A549 (cell line): ENCODE measurements at regions not wholly inside any gene's neighbourhood (a gene's known extent, or its start where the extent isn't known, plus 50 kb on each side); places are given as distances from the start of the nearest gene placed in this dataset.

Experiments used
- BHLHE40 ChIP-seq: IDR thresholded peaks from 2 replicates; pipeline ENCODE4 v1.6.1; 2012; ENCODE audit warnings: low read depth, low read length, inconsistent platforms
- CHD2 ChIP-seq: fragments of 150-350 bp; IDR thresholded peaks from 2 replicates; pipeline ENCODE4 v1.6.1; 2014; ENCODE audit warnings: low read length; ENCODE audit not compliant: partially characterized antibody
- HOXA7 ChIP-seq: fragments of 250-450 bp; sonication (Bioruptor Pico); IDR thresholded peaks from 2 replicates; pipeline ENCODE4 v1.5.0; 2020; ENCODE audit warnings: mild to moderate bottlenecking, moderate library complexity
- JUN ChIP-seq, 2 experiments: fragments of >200 bp; sonication (Bioruptor Twin); formaldehyde crosslinking; IDR thresholded peaks; 2 replicates in 1 of 2; 3 replicates in 1 of 2; pipeline ENCODE4 v1.6.1; 2016 to 2017
- MAFK ChIP-seq: fragments of 450-650 bp; IDR thresholded peaks from 2 replicates; pipeline ENCODE4 v1.6.1; 2014; ENCODE audit not compliant: partially characterized antibody
- MAX ChIP-seq: IDR thresholded peaks from 2 replicates; pipeline ENCODE4 v1.6.1; 2012
- MYC ChIP-seq: IDR thresholded peaks from 2 replicates; pipeline ENCODE4 v1.6.1; 2012; ENCODE audit warnings: mild to moderate bottlenecking, inconsistent platforms, low read length, improper control_type of control experiment, borderline replicate concordance
- POLR2A ChIP-seq: IDR thresholded peaks from 2 replicates; pipeline ENCODE4 v1.6.1; 2012; ENCODE audit warnings: mild to moderate bottlenecking, low read length
- RAD21 ChIP-seq, 2 experiments: fragments of >200 bp in 1 of 2; sonication (Bioruptor Twin) in 1 of 2; formaldehyde crosslinking in 1 of 2; IDR thresholded peaks in 1 of 2; conservative IDR thresholded peaks in 1 of 2; 2 replicates in 1 of 2; 3 replicates in 1 of 2; pipeline ENCODE4 v1.6.1; 2012 to 2018; ENCODE audit warnings: inconsistent platforms in 1 of 2
- SMC3 ChIP-seq: fragments of >200 bp; sonication (Bioruptor Twin); formaldehyde crosslinking; IDR thresholded peaks from 3 replicates; pipeline ENCODE4 v1.6.1; 2018; ENCODE audit warnings: inconsistent platforms
- TF ChIP-seq, protein P1 (sequence below): fragments of 200-600 bp; sonication (generic); IDR thresholded peaks from 2 replicates; pipeline ENCODE4 v1.6.1; 2016; ENCODE audit warnings: antibody characterized with exemption, mild to moderate bottlenecking, moderate library complexity
- TF ChIP-seq, protein P2 (sequence below): fragments of >200 bp; sonication (Bioruptor Twin); formaldehyde crosslinking; IDR thresholded peaks from 3 replicates; pipeline ENCODE4 v1.5.1; 2016

GRCh38 chr22:49571326-49571725 lies 256.3 kb downstream of the BRD1 start:
- TF ChIP-seq, protein P1, sequence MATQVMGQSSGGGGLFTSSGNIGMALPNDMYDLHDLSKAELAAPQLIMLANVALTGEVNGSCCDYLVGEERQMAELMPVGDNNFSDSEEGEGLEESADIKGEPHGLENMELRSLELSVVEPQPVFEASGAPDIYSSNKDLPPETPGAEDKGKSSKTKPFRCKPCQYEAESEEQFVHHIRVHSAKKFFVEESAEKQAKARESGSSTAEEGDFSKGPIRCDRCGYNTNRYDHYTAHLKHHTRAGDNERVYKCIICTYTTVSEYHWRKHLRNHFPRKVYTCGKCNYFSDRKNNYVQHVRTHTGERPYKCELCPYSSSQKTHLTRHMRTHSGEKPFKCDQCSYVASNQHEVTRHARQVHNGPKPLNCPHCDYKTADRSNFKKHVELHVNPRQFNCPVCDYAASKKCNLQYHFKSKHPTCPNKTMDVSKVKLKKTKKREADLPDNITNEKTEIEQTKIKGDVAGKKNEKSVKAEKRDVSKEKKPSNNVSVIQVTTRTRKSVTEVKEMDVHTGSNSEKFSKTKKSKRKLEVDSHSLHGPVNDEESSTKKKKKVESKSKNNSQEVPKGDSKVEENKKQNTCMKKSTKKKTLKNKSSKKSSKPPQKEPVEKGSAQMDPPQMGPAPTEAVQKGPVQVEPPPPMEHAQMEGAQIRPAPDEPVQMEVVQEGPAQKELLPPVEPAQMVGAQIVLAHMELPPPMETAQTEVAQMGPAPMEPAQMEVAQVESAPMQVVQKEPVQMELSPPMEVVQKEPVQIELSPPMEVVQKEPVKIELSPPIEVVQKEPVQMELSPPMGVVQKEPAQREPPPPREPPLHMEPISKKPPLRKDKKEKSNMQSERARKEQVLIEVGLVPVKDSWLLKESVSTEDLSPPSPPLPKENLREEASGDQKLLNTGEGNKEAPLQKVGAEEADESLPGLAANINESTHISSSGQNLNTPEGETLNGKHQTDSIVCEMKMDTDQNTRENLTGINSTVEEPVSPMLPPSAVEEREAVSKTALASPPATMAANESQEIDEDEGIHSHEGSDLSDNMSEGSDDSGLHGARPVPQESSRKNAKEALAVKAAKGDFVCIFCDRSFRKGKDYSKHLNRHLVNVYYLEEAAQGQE: no peak
- TF ChIP-seq, protein P2, sequence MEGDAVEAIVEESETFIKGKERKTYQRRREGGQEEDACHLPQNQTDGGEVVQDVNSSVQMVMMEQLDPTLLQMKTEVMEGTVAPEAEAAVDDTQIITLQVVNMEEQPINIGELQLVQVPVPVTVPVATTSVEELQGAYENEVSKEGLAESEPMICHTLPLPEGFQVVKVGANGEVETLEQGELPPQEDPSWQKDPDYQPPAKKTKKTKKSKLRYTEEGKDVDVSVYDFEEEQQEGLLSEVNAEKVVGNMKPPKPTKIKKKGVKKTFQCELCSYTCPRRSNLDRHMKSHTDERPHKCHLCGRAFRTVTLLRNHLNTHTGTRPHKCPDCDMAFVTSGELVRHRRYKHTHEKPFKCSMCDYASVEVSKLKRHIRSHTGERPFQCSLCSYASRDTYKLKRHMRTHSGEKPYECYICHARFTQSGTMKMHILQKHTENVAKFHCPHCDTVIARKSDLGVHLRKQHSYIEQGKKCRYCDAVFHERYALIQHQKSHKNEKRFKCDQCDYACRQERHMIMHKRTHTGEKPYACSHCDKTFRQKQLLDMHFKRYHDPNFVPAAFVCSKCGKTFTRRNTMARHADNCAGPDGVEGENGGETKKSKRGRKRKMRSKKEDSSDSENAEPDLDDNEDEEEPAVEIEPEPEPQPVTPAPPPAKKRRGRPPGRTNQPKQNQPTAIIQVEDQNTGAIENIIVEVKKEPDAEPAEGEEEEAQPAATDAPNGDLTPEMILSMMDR: no peak
- TF ChIP-seq HOXA7 (CRISPR knock-in tag): no peak
- TF ChIP-seq POLR2A: no peak
- TF ChIP-seq MYC: no peak
- no peak for TF ChIP-seq MAX
- TF ChIP-seq RAD21 (conservative IDR thresholded peaks at IDR 0.05 in 1 of 2, IDR thresholded peaks at IDR 0.05 in 1 of 2): no peak
- TF ChIP-seq BHLHE40: no peak
- TF ChIP-seq MAFK: no peak
- TF ChIP-seq JUN (IDR thresholded peaks at IDR 0.05): no peak
- no peak for TF ChIP-seq CHD2
- no peak for TF ChIP-seq SMC3
